ENCODE measurements at regions not wholly inside any gene's neighbourhood (a gene's known extent, or its start where the extent isn't known, plus 50 kb on each side); places are given as distances from the start of the nearest gene placed in this dataset.

- no peak for DNase-seq (ENCODE audit: low read depth in 4 of 4, low spot score in 2 of 4)
These were observed 58.6 kb downstream of the TMEM17 start for GRCh38 chr2:62447411-62447810.

DNA sequence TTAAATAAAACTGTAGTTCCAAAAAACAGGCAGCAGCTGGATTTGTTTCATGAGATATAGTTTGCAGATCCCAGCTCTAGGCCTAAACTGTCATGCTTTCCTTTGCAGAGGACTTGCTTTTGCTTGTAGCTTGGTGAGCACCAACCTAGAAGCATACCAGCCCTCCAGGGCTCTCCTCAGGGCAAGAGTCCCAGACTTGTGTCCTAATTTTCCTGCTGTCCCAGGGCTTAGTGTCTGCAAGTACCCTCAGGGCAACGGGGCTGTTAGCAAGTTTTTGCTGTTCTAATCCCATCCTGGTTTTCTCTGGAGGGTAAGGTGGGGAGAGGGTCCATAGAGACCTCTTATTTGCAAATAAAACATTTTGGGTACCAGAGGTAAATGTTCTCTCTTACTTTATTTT is 59.5 kb downstream of the TMEM17 start:
- DNase-seq (ENCODE audit: low read depth in 4 of 4, low spot score in 2 of 4) = no peak

DNA sequence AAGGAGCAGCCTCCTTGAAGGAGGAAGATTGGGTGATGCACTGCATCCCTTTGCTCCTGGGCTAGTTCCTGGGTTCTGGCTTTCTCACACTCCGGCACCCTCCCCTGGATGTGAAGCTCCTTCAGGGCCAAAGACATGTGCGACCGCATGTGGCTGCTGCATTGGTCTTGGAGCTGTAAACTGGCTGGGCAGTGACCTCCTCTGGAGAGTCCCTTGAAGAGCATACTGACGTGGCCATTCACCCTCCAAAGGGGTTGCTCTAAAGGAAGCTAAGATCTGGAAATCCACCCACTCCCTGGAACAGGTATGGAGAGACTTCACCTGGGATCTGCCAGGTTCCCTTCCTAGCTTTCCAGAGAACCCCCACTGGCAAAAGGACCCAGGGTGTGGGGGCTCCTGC is 62.1 kb downstream of the TMEM17 start:
- DNase-seq (ENCODE audit: low read depth in 4 of 4, low spot score in 2 of 4) = no peak

GRCh38 chr2:62443471-62443870 is 62.5 kb downstream of the TMEM17 start:
- no peak for DNase-seq (ENCODE audit: low read depth in 4 of 4, low spot score in 2 of 4)

- no peak for DNase-seq (ENCODE audit: low read depth in 4 of 4, low spot score in 2 of 4)
These were observed 64.2 kb downstream of the TMEM17 start for GRCh38 chr2:62441824-62442223.

DNA sequence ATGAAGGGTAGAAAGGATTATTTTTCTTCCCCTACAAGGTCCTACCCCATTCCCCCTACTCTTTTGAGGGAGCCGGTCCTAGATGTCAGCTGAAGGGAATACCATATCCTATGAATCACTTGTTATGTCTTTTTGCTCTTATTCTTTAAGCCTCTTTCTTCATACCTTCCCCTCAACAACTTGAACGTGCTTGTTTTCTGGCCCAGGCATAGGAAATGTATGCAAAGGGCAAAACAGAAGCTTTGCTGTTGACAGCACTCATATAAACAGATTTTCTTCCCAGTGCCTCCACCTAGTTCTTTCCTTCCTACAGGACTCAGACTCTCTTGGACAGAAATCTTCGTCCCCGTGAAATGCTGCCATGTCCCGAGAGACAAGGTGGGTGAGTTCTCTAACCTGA is 64.6 kb downstream of the TMEM17 start:
- no peak for DNase-seq (ENCODE audit: low read depth in 4 of 4, low spot score in 2 of 4)

DNA sequence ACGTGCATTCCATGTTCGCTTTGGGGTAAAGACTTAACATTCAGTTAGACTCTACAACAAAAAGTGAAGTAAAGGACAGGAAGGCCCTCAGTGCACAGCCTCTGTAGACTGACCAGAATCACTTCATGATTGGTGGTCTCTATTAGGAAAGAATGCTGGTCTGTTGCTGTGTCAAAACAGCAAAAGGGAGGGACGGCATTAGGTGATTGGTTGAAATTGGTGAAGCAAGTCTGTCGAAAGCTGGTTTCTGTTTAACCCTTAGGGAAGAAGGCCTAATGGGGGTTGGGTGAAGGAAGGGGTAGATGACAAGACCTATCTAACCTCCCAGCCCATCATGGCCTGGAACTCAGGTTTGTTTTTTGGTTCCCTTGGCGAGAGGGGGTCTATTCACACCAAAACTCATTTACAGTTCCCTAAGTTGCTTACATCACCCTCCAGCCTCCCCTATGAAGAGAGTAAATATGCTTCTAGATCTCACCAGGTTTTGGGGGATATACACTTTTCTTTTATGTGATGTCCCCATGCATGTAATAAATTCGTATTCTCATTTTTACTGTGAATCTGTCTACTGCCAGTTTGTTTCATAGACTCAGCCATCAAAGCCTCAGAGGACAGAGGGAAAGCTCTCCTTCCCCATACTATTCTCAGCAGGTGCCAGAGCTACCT is 65.6 kb downstream of the TMEM17 start:
- no peak for DNase-seq (ENCODE audit: low read depth in 4 of 4, low spot score in 2 of 4)

DNA sequence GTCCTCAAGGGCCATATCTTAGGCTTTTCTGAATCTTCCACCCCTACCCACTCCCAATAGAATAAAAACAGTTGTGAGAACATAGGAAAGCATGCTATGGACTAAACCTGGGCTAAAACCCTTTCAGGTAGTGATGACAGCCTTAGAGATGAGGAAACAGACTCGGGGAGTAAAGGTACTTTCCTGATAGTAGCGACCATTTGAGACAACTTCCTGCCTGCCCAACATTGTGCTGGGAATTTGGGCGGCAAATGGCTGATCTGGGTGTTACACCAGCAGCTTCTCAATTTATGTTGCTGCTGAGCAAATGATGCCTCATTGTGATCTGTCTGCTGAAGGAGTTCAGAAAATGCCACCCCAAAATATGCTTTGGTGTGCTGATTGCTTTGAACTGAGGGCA is 66.6 kb downstream of the TMEM17 start:
- DNase-seq (ENCODE audit: low read depth in 4 of 4, low spot score in 2 of 4) = no peak

- DNase-seq (ENCODE audit: low read depth in 4 of 4, low spot score in 2 of 4) = no peak
These were observed 68.2 kb downstream of the TMEM17 start for GRCh38 chr2:62437785-62438184.

- DNase-seq (ENCODE audit: low read depth in 4 of 4, low spot score in 2 of 4) = no peak
These were observed 70.3 kb downstream of the TMEM17 start for GRCh38 chr2:62435720-62436119.

- DNase-seq (ENCODE audit: low read depth in 4 of 4, low spot score in 2 of 4) = no peak
These were observed 73.6 kb downstream of the TMEM17 start for GRCh38 chr2:62432407-62432806.

- DNase-seq (ENCODE audit: low read depth in 4 of 4, low spot score in 2 of 4) = no peak
These were observed 74.5 kb downstream of the TMEM17 start for GRCh38 chr2:62431512-62431911.

- no peak for DNase-seq (ENCODE audit: low read depth in 4 of 4, low spot score in 2 of 4)
These were observed 75.8 kb downstream of the TMEM17 start for GRCh38 chr2:62430146-62430545.

- no peak for DNase-seq (ENCODE audit: low read depth in 4 of 4, low spot score in 2 of 4)
These were observed 78.8 kb downstream of the TMEM17 start for GRCh38 chr2:62427146-62427545.

DNA sequence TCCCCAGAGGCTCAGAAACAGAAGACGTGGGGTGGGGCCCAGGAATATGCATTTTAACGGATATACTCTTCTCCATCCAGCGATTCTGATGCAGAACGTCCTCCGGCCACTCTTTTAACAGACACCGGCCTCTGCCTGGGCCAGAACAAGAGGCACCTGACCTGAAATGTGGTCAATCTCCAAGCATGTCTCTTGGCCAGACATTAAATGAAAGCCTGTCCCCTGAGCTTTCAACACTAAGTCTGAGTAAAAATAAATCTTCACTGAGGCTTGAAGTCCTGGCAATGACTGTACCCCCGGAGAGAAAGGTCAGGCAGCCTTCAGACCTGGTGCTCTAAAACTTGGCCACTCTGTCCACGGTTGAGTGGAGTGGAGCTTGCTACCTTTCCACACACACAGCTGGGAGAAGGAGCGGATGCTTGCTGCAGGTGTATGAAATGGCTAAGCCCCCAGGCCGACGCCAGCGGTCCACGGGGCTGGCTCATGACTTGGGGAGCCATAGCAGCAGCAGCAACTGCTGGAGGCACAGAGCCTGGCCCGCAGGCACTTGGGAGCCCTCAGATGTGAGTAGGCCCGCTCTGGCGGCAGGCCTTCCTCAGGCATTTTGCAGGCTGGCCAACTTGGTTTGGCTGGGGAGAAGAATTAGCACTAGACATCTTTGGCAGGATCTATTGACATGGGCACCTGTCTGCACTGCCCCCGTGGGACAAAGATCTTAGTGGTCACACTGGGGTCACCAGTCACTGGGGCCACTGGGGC is 79.7 kb downstream of the TMEM17 start:
- no peak for DNase-seq (ENCODE audit: low read depth in 4 of 4, low spot score in 2 of 4)

GRCh38 chr2:62425684-62426083 is 80.3 kb downstream of the TMEM17 start:
- DNase-seq (ENCODE audit: low read depth in 4 of 4, low spot score in 2 of 4) = no peak

DNA sequence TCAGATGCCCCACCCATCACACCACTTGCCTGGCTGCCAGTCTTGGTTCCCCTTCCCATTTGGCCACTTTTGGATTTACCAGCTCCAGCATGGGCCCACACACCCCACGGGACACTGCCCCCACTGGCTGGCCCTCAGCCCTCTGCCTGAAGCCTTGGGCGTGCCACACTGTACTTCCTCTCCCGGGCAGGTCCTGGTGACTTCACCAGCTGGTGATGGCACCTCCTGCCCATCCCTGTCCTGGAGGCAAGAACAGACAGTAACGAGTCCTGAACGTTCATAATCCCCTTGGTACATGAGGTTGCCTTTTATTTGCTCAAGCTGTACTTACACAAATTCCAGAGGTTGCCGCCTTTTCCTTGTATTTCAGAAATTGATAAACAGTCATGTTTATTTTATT is 81.1 kb downstream of the TMEM17 start:
- DNase-seq (ENCODE audit: low read depth in 4 of 4, low spot score in 2 of 4) = no peak

DNA sequence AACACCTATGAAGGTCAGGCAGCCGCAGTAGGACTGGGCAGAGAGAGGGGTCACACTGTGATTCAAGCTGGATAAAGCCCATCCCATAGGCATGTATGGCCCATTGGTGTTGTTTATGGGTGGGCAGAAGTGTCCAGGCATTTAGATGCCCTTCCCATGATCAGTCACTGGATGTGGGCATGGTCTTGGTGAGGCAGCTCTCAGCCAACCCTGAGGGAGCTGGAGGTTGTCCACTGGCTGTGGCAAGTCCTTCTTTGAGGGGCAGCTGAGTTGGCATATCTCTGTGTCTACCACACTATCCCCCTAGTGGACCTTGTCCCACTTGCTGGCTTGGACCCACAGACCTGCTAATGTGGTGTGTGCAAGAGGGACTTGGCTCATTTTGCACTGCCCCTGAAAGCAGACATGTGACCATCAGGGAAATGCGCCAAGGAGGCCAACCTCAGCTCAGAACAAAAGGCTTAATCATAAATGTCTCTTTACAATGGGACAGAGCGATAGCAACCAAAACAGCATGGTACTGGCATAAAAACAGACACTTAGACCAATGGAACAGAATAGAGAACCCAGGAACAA is 82.0 kb downstream of the TMEM17 start:
- no peak for DNase-seq (ENCODE audit: low read depth in 4 of 4, low spot score in 2 of 4)

GRCh38 chr2:62423235-62423634 is 82.8 kb downstream of the TMEM17 start:
- DNase-seq (ENCODE audit: low read depth in 4 of 4, low spot score in 2 of 4) = no peak

- no peak for DNase-seq (ENCODE audit: low read depth in 4 of 4, low spot score in 2 of 4)
These were observed 90.5 kb downstream of the TMEM17 start for GRCh38 chr2:62415518-62415917.

DNA sequence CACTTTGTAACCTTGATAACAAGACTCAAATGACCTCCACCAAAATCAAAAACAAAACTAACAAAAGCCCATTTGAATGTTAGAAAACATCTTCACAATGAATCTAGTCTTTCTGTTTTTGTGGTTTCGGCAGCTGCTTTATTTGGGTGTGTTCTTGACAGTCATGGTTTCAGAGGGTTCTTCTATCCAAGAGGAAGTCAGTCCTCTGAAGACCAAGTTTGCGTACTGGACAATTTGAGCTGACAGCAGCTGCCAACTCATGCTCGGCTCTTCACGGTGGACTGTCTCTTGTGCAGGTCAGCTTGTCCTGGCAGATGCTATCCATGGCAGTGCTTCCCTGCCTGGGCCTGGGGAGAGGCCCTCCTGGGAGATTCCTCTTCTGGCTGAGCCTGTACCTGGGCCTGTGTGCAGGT is 91.0 kb downstream of the TMEM17 start:
- no peak for DNase-seq (ENCODE audit: low read depth in 4 of 4, low spot score in 2 of 4)

- no peak for DNase-seq (ENCODE audit: low read depth in 4 of 4, low spot score in 2 of 4)
These were observed 92.8 kb downstream of the TMEM17 start for GRCh38 chr2:62413116-62413663.
